ENCODE measurements at regions not wholly inside any gene's neighbourhood (a gene's known extent, or its start where the extent isn't known, plus 50 kb on each side); places are given as distances from the start of the nearest gene placed in this dataset.

- H3K27ac ChIP-seq = no peak overlapping the region
- ATAC-seq = no peak
- H3K4me3 ChIP-seq = no peak overlapping the region
- H3K27me3 ChIP-seq = no peaks in the 10 kb centered on the region
- WGBS, 2 donors (ENCODE audit: low coverage in 1 of 2) = 38 to 83% methylated on average over 3 to 6 of the region's 6 CpGs
- no peaks in the 10 kb centered on the region for H3K9me3 ChIP-seq
- no peak for TF ChIP-seq EP300 (IDR thresholded peaks at IDR 0.05)
- TF ChIP-seq POLR2A (IDR thresholded peaks at IDR 0.05) = no peak
- TF ChIP-seq POLR2AphosphoS5 (IDR thresholded peaks at IDR 0.05) = no peak
- no peak for TF ChIP-seq CTCF (IDR thresholded peaks at IDR 0.05)
- H3K36me3 ChIP-seq = no peaks in the 10 kb centered on the region
- peaks cover 0 to 22% (median 0%) of the 10 kb centered on the region in 3 donors for H3K4me1 ChIP-seq
These were observed 105.5 kb upstream of the TMEM72 start for GRCh38 chr10:44805466-44806210.

- no peak for ATAC-seq
- Histone ChIP-seq H3K36me3 (no peaks in the 10 kb centered on the region), H3K4me1 (peaks cover 0 to 15% (median 0%) of the 10 kb centered on the region in 3 donors), H3K9me3 (no peaks in the 10 kb centered on the region), H3K27ac (no peak overlapping the region), H3K27me3 (peaks cover 5% of the 10 kb centered on the region), H3K4me3 (no peak overlapping the region)
- 53% methylated on average over 3 of the region's 3 CpGs; no CpG with 5 or more reads in 1 of the 2 donors for WGBS, 2 donors (ENCODE audit: low coverage in 1 of 2)
- TF ChIP-seq POLR2A (IDR thresholded peaks at IDR 0.05) (no peak), POLR2AphosphoS5 (IDR thresholded peaks at IDR 0.05) (no peak), EP300 (IDR thresholded peaks at IDR 0.05) (no peak), CTCF (IDR thresholded peaks at IDR 0.05) (no peak)
These were observed 104.2 kb upstream of the TMEM72 start for GRCh38 chr10:44806950-44807349.

- H3K9me3 ChIP-seq = no peaks in the 10 kb centered on the region
- peaks cover 0 to 12% (median 0%) of the 10 kb centered on the region in 3 donors for H3K4me1 ChIP-seq
- peaks cover 7% of the 10 kb centered on the region for H3K27me3 ChIP-seq
- TF ChIP-seq POLR2AphosphoS5 (IDR thresholded peaks at IDR 0.05) (no peak), CTCF (IDR thresholded peaks at IDR 0.05) (no peak), EP300 (IDR thresholded peaks at IDR 0.05) (no peak), POLR2A (IDR thresholded peaks at IDR 0.05) (no peak)
- H3K27ac ChIP-seq = no peak overlapping the region
- no peak overlapping the region for H3K4me3 ChIP-seq
- ATAC-seq = no peak
- H3K36me3 ChIP-seq = no peaks in the 10 kb centered on the region
These were observed 103.7 kb upstream of the TMEM72 start for GRCh38 chr10:44807451-44807850.

- no peak for TF ChIP-seq POLR2AphosphoS5 (IDR thresholded peaks at IDR 0.05)
- TF ChIP-seq CTCF (IDR thresholded peaks at IDR 0.05) = no peak
- no peak for TF ChIP-seq EP300 (IDR thresholded peaks at IDR 0.05)
- TF ChIP-seq POLR2A (IDR thresholded peaks at IDR 0.05) = no peak
- peaks cover 0 to 12% (median 0%) of the 10 kb centered on the region in 3 donors for H3K4me1 ChIP-seq
These were observed 101.5 kb upstream of the TMEM72 start for GRCh38 chr10:44809647-44810046.

GRCh38 chr10:44811072-44811471, 100.1 kb upstream of the TMEM72 start:
- H3K36me3 ChIP-seq = no peaks in the 10 kb centered on the region
- H3K4me3 ChIP-seq = no peak overlapping the region
- peaks cover 7% of the 10 kb centered on the region for H3K27me3 ChIP-seq
- peaks cover 0 to 7% (median 0%) of the 10 kb centered on the region in 3 donors for H3K4me1 ChIP-seq
- no peaks in the 10 kb centered on the region for H3K9me3 ChIP-seq
- no peak for TF ChIP-seq CTCF (IDR thresholded peaks at IDR 0.05)
- TF ChIP-seq POLR2A (IDR thresholded peaks at IDR 0.05) = no peak
- no peak for TF ChIP-seq EP300 (IDR thresholded peaks at IDR 0.05)
- TF ChIP-seq POLR2AphosphoS5 (IDR thresholded peaks at IDR 0.05) = no peak
- 35 to 43% methylated on average over 1 to 2 of the region's 3 CpGs for WGBS, 2 donors (ENCODE audit: low coverage in 1 of 2)
- no peak overlapping the region for H3K27ac ChIP-seq
- no peak for ATAC-seq

More at GRCh38 chr10:44809647-44810046, 101.5 kb upstream of the TMEM72 start:
- no peaks in the 10 kb centered on the region for H3K36me3 ChIP-seq
- ATAC-seq = no peak
- H3K27me3 ChIP-seq = peaks cover 7% of the 10 kb centered on the region
- H3K9me3 ChIP-seq = no peaks in the 10 kb centered on the region
- H3K27ac ChIP-seq = no peak overlapping the region
- no peak overlapping the region for H3K4me3 ChIP-seq
